ENCODE measurements at regions not wholly inside any gene's neighbourhood (a gene's known extent, or its start where the extent isn't known, plus 50 kb on each side); places are given as distances from the start of the nearest gene placed in this dataset.

DNA sequence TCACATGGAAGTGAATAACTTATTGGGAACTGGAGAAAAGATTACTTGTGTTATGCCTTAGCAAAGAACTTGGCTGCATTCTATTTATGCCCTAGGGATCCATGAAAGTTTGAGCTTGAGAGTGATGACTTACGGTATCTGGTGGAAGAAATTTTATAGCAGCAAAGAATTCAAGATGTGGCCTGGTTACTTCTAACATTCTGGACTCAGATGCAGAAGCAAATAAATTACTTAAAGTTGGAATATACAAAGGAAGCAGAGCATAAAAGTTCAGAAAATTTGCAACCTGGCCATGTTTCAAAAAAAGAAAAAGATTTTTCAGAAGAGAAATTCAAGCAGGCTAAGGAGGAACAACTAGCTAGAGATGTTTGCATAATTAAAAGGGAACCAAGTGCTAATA is 252.3 kb upstream of the WDFY3 start:
- intact Hi-C loops (cut with micrococcal nuclease) (no loop called here), dilution Hi-C loops (cut with MboI; ENCODE audit: extremely low pct_ligation_motif_present, low sequenced_read_pairs) (no loop called here)
- ChIA-PET CTCF (no interaction called here), POLR2A (no interaction called here)
- no TSS peak for BruUV-seq (replicated peaks)
- Histone ChIP-seq H3K79me2 (ENCODE audit: control insufficient read depth, insufficient read depth, low read length) (no peaks in the 10 kb centered on the region), H3K27me3 (ENCODE audit: control insufficient read depth in 2 of 2, insufficient read depth in 2 of 2, low read length in 2 of 2) (no peaks in the 10 kb centered on the region), H3K9me3 (replicated peaks; ENCODE audit: control insufficient read depth, insufficient read depth, low read length) (no peaks in the 10 kb centered on the region), H3K9ac (replicated peaks; ENCODE audit: extremely low read depth, insufficient read depth, low read length) (no peak overlapping the region), H3K9me1 (replicated peaks; ENCODE audit: control insufficient read depth, extremely low read depth, insufficient read depth, low read length) (no peaks in the 10 kb centered on the region), H4K20me1 (replicated peaks; ENCODE audit: control insufficient read depth, extremely low read depth, insufficient read depth, low read length) (no peaks in the 10 kb centered on the region), H3K4me3 (replicated peaks in 1 of 3; ENCODE audit: insufficient read depth in 1 of 3, low read depth in 1 of 3, low read length in 3 of 3) (no peak overlapping the region), H3K36me3 (ENCODE audit: control insufficient read depth in 2 of 2, extremely low read depth in 1 of 2, insufficient read depth in 2 of 2, low read length in 2 of 2) (no peaks in the 10 kb centered on the region), H3K4me2 (ENCODE audit: insufficient read depth, low read length) (no peak overlapping the region), H3K27ac (ENCODE audit: insufficient read depth, low read depth, low read length) (no peak overlapping the region), H3K4me1 (ENCODE audit: control insufficient read depth, extremely low read depth, insufficient read depth, low read length) (no peaks in the 10 kb centered on the region), H2AFZ (ENCODE audit: low read depth, low read length) (no peak overlapping the region)
- DNase-seq (ENCODE audit: low read depth, low spot score): no peak
- TF ChIP-seq, protein P1, sequence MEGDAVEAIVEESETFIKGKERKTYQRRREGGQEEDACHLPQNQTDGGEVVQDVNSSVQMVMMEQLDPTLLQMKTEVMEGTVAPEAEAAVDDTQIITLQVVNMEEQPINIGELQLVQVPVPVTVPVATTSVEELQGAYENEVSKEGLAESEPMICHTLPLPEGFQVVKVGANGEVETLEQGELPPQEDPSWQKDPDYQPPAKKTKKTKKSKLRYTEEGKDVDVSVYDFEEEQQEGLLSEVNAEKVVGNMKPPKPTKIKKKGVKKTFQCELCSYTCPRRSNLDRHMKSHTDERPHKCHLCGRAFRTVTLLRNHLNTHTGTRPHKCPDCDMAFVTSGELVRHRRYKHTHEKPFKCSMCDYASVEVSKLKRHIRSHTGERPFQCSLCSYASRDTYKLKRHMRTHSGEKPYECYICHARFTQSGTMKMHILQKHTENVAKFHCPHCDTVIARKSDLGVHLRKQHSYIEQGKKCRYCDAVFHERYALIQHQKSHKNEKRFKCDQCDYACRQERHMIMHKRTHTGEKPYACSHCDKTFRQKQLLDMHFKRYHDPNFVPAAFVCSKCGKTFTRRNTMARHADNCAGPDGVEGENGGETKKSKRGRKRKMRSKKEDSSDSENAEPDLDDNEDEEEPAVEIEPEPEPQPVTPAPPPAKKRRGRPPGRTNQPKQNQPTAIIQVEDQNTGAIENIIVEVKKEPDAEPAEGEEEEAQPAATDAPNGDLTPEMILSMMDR (IDR thresholded peaks at IDR 0.05; ENCODE audit: extremely low read depth in 1 of 2, insufficient read depth in 1 of 2, low read depth in 1 of 2, low read length in 2 of 2): no peak
- TF ChIP-seq POLR2A (IDR thresholded peaks at IDR 0.05; ENCODE audit: low read depth, low read length) (no peak), GATA2 (IDR thresholded peaks at IDR 0.05; ENCODE audit: insufficient read depth, insufficient read length, low read depth, low read length) (no peak), EZH2 (IDR thresholded peaks at IDR 0.05; ENCODE audit: borderline replicate concordance, low read depth, low read length, severe bottlenecking) (no peak), JUN (IDR thresholded peaks at IDR 0.05; ENCODE audit: borderline replicate concordance, insufficient read depth, insufficient read length, low read depth) (no peak), POLR2AphosphoS5 (IDR thresholded peaks at IDR 0.05; ENCODE audit: insufficient read depth, low read depth, low read length) (no peak), FOS (IDR thresholded peaks at IDR 0.05; ENCODE audit: borderline replicate concordance, insufficient read depth, low read length) (no peak), MYC (IDR thresholded peaks at IDR 0.05; ENCODE audit: low read depth, low read length) (no peak)
- TF ChIP-seq, protein P2, sequence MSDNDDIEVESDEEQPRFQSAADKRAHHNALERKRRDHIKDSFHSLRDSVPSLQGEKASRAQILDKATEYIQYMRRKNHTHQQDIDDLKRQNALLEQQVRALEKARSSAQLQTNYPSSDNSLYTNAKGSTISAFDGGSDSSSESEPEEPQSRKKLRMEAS (IDR thresholded peaks at IDR 0.05; ENCODE audit: insufficient read depth, insufficient read length): no peak
- no peak for FAIRE-seq
